Suprapubic skin (tissue), 4 donors: ENCODE measurements at regions not wholly inside any gene's neighbourhood (a gene's known extent, or its start where the extent isn't known, plus 50 kb on each side); places are given as distances from the start of the nearest gene placed in this dataset.

Experiments
- DNase-seq, 2 donors: peaks; one replicate each; pipeline ENCODE4 v3.0.0-alpha.2; 2019; ENCODE audit warnings: low spot score in 2 of 2
- H3K27ac ChIP-seq: fragments of 200-600 bp; sonication (generic); one replicate; pipeline ENCODE4 v1.5.1; 2019
- H3K27me3 ChIP-seq: fragments of 200-600 bp; sonication (generic); one replicate; pipeline ENCODE4 v1.5.1; 2019
- H3K36me3 ChIP-seq: fragments of 200-600 bp; sonication (generic); one replicate; pipeline ENCODE4 v1.5.1; 2019
- H3K4me1 ChIP-seq: fragments of 200-600 bp; sonication (generic); one replicate; pipeline ENCODE4 v1.5.1; 2019
- H3K4me3 ChIP-seq: fragments of 200-600 bp; sonication (generic); one replicate; pipeline ENCODE4 v1.5.1; 2019; ENCODE audit warnings: mild to moderate bottlenecking
- H3K9me3 ChIP-seq: fragments of 200-600 bp; sonication (generic); one replicate; pipeline ENCODE4 v1.5.1; 2019
- EP300 ChIP-seq: sonication (generic); formaldehyde crosslinking; IDR thresholded peaks from one replicate; pipeline ENCODE4 v1.6.1; 2017; ENCODE audit warnings: antibody characterized with exemption
- POLR2A ChIP-seq, 2 donors: fragments of 450-650 bp; IDR thresholded peaks; one replicate each; pipeline ENCODE4 v1.6.1; 2017; ENCODE audit warnings: antibody characterized with exemption in 2 of 2, mild to moderate bottlenecking in 2 of 2, moderate library complexity in 2 of 2
- POLR2AphosphoS5 ChIP-seq, 3 donors: sonication (generic); formaldehyde crosslinking; IDR thresholded peaks; one replicate each; pipeline ENCODE4 v1.6.1; 2017; ENCODE audit warnings: antibody characterized with exemption in 3 of 3
- WGBS: methylation state at CpG from one replicate; pipeline ENCODE4 v1.1.5; 2018; 5-methylcytosine and 5-hydroxymethylcytosine counted together
- TF ChIP-seq, protein P1 (sequence below), 2 donors: fragments of 200-600 bp in 1 of 2; fragments of 450-650 bp in 1 of 2; sonication (generic) in 1 of 2; IDR thresholded peaks; one replicate each; pipeline ENCODE4 v1.5.1; 2016 to 2019; ENCODE audit warnings: antibody characterized with exemption in 2 of 2, mild to moderate bottlenecking in 1 of 2, moderate library complexity in 1 of 2

DNA sequence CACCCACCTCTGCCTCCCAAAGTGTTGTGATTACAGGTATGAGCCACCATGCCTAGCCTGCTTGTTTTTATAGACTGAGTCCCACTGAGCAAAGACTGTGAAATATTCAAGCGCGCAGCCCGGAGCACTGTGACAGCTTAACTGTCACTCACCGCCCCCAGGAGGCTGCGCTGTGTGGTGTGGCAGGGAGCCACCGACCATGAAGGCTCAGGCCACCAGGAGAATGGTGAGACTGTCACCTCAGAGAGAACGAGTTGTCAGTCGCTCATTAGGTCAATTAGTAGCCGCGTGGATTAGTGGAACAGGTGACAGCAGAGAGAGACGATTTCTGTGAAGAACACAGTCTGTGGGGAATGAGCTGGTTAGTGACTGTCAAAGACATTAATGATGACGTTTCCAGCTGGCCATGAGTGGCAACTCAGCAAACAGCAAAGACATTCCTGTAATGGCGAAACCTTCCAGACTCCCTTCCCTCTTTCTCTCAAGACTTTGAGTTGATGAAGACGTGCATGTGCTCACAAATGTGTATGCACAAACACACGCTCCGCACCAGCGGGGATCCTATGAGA, 64.5 kb downstream of the CYCS start:
- no peak for DNase-seq
- Histone ChIP-seq H3K36me3 (no peaks in the 10 kb centered on the region), H3K27ac (no peak overlapping the region), H3K9me3 (no peaks in the 10 kb centered on the region), H3K4me3 (no peak overlapping the region), H3K4me1 (no peaks in the 10 kb centered on the region), H3K27me3 (peaks cover 3% of the 10 kb centered on the region)
- WGBS, result 89% methylated on average over 17 of the region's 17 CpGs
- no peak for TF ChIP-seq POLR2AphosphoS5 (IDR thresholded peaks at IDR 0.05)
- no peak for TF ChIP-seq EP300
- no peak for TF ChIP-seq POLR2A (IDR thresholded peaks at IDR 0.05)
- TF ChIP-seq, protein P1, sequence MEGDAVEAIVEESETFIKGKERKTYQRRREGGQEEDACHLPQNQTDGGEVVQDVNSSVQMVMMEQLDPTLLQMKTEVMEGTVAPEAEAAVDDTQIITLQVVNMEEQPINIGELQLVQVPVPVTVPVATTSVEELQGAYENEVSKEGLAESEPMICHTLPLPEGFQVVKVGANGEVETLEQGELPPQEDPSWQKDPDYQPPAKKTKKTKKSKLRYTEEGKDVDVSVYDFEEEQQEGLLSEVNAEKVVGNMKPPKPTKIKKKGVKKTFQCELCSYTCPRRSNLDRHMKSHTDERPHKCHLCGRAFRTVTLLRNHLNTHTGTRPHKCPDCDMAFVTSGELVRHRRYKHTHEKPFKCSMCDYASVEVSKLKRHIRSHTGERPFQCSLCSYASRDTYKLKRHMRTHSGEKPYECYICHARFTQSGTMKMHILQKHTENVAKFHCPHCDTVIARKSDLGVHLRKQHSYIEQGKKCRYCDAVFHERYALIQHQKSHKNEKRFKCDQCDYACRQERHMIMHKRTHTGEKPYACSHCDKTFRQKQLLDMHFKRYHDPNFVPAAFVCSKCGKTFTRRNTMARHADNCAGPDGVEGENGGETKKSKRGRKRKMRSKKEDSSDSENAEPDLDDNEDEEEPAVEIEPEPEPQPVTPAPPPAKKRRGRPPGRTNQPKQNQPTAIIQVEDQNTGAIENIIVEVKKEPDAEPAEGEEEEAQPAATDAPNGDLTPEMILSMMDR (IDR thresholded peaks at IDR 0.05), result no peak

DNA sequence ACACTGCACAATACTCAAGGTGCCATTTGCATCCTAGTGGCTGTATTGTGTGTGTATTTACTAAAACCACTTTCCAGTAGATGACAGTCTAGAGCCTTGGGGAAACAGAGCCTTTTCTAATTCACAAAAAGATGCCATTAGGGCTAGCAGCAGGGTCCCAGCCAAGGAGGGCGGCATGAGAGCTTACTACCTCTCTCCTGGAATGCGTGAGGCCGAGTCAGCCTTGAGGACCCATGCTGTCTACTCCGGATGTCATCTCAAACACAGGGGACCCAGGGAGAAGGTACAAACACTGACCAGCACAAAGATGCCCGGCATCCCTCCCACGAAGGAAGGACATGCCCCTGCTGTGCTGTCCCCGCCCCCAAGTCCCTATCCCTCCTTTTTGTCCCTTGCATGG, 65.5 kb downstream of the CYCS start:
- no peak for DNase-seq
- 89% methylated on average over 5 of the region's 7 CpGs for WGBS
- Histone ChIP-seq H3K27ac (no peak overlapping the region), H3K4me3 (no peak overlapping the region), H3K4me1 (no peaks in the 10 kb centered on the region), H3K9me3 (no peaks in the 10 kb centered on the region), H3K27me3 (peaks cover 3% of the 10 kb centered on the region), H3K36me3 (no peaks in the 10 kb centered on the region)
- TF ChIP-seq, protein P1 (IDR thresholded peaks at IDR 0.05), result no peak
- TF ChIP-seq POLR2AphosphoS5 (IDR thresholded peaks at IDR 0.05) (no peak), EP300 (no peak), POLR2A (IDR thresholded peaks at IDR 0.05) (no peak)

DNA sequence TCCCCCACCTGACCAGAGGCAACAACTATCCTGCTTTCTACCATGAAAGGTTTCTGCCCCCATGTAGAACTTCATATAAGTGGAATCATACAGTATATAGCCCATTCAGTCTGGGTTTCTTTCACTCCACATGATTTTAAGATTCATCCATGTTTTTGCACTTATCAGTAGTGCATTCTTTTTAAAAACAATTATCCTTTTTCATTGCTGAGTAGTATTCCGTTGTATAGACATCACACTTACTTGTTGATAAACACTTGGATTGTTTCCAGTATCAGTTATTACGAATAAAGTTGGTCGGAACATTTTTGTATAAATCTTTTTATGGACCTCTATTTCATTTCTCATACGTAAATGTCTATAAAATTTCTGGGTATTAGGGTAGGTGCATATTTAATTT, 68.7 kb downstream of the CYCS start:
- TF ChIP-seq, protein P1 (IDR thresholded peaks at IDR 0.05), result no peak
- TF ChIP-seq POLR2AphosphoS5 (IDR thresholded peaks at IDR 0.05) (no peak), EP300 (no peak), POLR2A (IDR thresholded peaks at IDR 0.05) (no peak)
- no peak overlapping the region for H3K27ac ChIP-seq
- H3K4me3 ChIP-seq, result no peak overlapping the region
- no peak for DNase-seq
- H3K9me3 ChIP-seq, result no peaks in the 10 kb centered on the region
- H3K27me3 ChIP-seq, result peaks cover 3% of the 10 kb centered on the region
- no peaks in the 10 kb centered on the region for H3K4me1 ChIP-seq
- H3K36me3 ChIP-seq, result no peaks in the 10 kb centered on the region
- WGBS, result 94% methylated on average over 4 of the region's 4 CpGs

DNA sequence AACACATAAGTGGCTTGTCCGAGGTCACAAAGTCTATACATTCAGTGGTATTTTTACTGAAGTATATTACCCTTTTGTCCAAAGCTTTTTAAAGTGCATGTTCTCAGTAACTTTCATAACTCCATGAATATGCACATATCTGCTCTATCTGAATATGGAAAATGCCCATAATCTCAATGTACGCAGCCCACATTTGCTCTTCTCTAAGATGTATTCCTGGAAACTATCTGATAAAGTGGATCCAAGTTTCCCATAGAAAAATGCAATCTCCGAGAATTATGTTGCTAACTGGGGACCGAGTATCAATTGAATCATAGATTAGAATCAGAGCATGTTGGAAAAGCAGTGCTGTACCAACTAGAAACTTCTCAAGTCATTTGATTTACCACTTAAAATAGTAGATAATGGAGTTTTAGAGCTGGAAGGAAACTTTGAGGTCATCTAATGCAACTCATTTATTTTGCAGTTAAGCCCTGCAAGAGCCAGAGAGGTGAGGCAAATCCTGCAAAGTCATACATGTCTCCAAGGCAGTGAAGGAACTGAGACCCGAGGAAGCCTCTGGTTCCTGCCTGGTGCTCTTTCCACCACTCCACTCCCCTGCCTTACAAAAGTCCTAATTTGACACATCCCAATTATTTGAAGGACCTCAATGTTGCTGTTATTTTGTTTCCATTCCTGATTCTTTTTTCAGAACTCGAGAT, 69.4 kb downstream of the CYCS start:
- TF ChIP-seq POLR2A (IDR thresholded peaks at IDR 0.05) (no peak), EP300 (no peak)
- TF ChIP-seq, protein P1 (IDR thresholded peaks at IDR 0.05), result no peak
- no peak overlapping the region for H3K27ac ChIP-seq
- H3K4me1 ChIP-seq, result no peaks in the 10 kb centered on the region
- no peaks in the 10 kb centered on the region for H3K9me3 ChIP-seq
- no peaks in the 10 kb centered on the region for H3K36me3 ChIP-seq
- H3K4me3 ChIP-seq, result no peak overlapping the region
- DNase-seq, result no peak
- H3K27me3 ChIP-seq, result peaks cover 3% of the 10 kb centered on the region
- WGBS, result 73% methylated on average over 6 of the region's 6 CpGs

DNA sequence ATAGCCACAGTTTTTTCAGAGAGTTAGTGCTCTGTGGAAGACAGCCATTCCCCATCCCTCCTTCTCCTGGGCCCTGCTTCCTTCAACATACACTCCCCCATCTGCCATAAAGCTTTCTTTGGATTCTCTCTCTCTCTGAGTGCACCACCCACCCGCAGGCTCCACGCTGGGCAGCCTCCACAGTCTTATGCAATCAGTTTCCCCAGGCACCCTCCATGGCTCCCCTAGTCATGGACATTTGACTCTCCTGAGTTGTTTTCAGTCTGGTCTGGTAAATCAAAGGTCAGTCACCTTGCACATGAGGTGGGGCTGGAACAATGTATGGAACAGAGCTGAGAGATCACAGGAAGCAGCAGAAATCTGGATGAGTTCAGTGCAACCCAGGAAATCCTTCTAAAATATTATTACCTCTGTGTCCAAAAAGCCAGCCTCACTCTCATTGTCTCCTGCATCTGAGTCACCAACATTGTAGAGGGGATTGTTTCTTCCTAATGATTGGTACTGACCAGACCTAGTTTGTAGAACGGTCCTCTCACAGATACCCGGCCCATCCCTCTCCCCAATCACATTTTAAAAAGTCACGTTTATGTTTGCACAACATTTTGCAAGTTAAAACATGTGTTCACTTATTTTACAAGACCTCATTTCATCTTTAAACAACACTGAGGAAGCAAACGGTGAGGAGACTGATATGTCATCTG, 70.1 kb downstream of the CYCS start:
- WGBS, result 45% methylated on average over 6 of the region's 6 CpGs
- no peak for DNase-seq

More for the DNA sequence above, 70.1 kb downstream of the CYCS start:
- H3K36me3 ChIP-seq, result no peaks in the 10 kb centered on the region
- TF ChIP-seq POLR2AphosphoS5 (IDR thresholded peaks at IDR 0.05) (no peak), EP300 (no peak), POLR2A (IDR thresholded peaks at IDR 0.05) (no peak)
- TF ChIP-seq, protein P1 (IDR thresholded peaks at IDR 0.05), result no peak
- no peak overlapping the region for H3K27ac ChIP-seq
- H3K27me3 ChIP-seq, result no peaks in the 10 kb centered on the region
- no peak overlapping the region for H3K4me3 ChIP-seq
- no peaks in the 10 kb centered on the region for H3K4me1 ChIP-seq
- H3K9me3 ChIP-seq, result no peaks in the 10 kb centered on the region
